HG02973 (cell line): ENCODE measurements at regions not wholly inside any gene's neighbourhood (a gene's known extent, or its start where the extent isn't known, plus 50 kb on each side); places are given as distances from the start of the nearest gene placed in this dataset.

ENCODE experiments used
- ATAC-seq: cut with Tn5 transposase; IDR thresholded peaks from one replicate; pipeline ENCODE4 v1.9.1; 2021; ENCODE audit warnings: moderate library complexity; ENCODE audit not compliant: unreplicated experiment

- no peak for ATAC-seq
Measured at GRCh38 chr2:209331291-209331844, 92.5 kb upstream of the MAP2 start.

GRCh38 chr2:209334188-209335017, 89.4 kb upstream of the MAP2 start:
- ATAC-seq = peak; percentile 84

GRCh38 chr2:209340522-209340921, 83.3 kb upstream of the MAP2 start:
- no peak for ATAC-seq

- ATAC-seq = no peak
Measured at GRCh38 chr2:209344349-209344748, 79.5 kb upstream of the MAP2 start.

- ATAC-seq = no peak
Measured at GRCh38 chr2:209348433-209348832, 75.4 kb upstream of the MAP2 start.

- ATAC-seq = no peak
Measured at GRCh38 chr2:209351636-209352035, 72.2 kb upstream of the MAP2 start.

GRCh38 chr2:209358992-209359391, 64.9 kb upstream of the MAP2 start:
- ATAC-seq = no peak

- no peak for ATAC-seq
Measured at GRCh38 chr2:209367075-209367747, 56.6 kb upstream of the MAP2 start.

- ATAC-seq = no peak
Measured at GRCh38 chr2:209368406-209368805, 55.4 kb upstream of the MAP2 start.

GRCh38 chr2:209368914-209369313, 54.9 kb upstream of the MAP2 start:
- peak; percentile 82 for ATAC-seq

- no peak for ATAC-seq
Measured at GRCh38 chr2:209369656-209370055, 54.2 kb upstream of the MAP2 start.

- ATAC-seq = no peak
Measured at GRCh38 chr2:209371407-209371806, 52.4 kb upstream of the MAP2 start.
